ENCODE measurements at regions not wholly inside any gene's neighbourhood (a gene's known extent, or its start where the extent isn't known, plus 50 kb on each side); places are given as distances from the start of the nearest gene placed in this dataset.

GRCh38 chr5:14956423-14957046 is 85.0 kb upstream of the ANKH start:
- no peak overlapping the region for H3K27ac ChIP-seq (ENCODE audit: insufficient read depth, low read depth, low read length)
- no peak overlapping the region for H3K4me2 ChIP-seq (ENCODE audit: insufficient read depth, low read length)
- intact Hi-C loops (cut with micrococcal nuclease), result no loop called here
- H3K9me1 ChIP-seq (replicated peaks; ENCODE audit: control insufficient read depth, extremely low read depth, insufficient read depth, low read length), result no peaks in the 10 kb centered on the region
- H3K4me3 ChIP-seq (replicated peaks in 1 of 3; ENCODE audit: insufficient read depth in 1 of 3, low read depth in 1 of 3, low read length in 3 of 3), result no peak overlapping the region
- H3K27me3 ChIP-seq (ENCODE audit: control insufficient read depth in 2 of 2, insufficient read depth in 2 of 2, low read length in 2 of 2), result peaks cover 0 to 5% of the 10 kb centered on the region in 2 experiments
- H3K79me2 ChIP-seq (ENCODE audit: control insufficient read depth, insufficient read depth, low read length), result no peaks in the 10 kb centered on the region
- no peak for DNase-seq (ENCODE audit: low read depth, low spot score)
- BruUV-seq (replicated peaks), result no TSS peak
- H3K4me1 ChIP-seq (ENCODE audit: control insufficient read depth, extremely low read depth, insufficient read depth, low read length), result no peaks in the 10 kb centered on the region
- H3K9me3 ChIP-seq (replicated peaks; ENCODE audit: control insufficient read depth, insufficient read depth, low read length), result no peaks in the 10 kb centered on the region
- H4K20me1 ChIP-seq (replicated peaks; ENCODE audit: control insufficient read depth, extremely low read depth, insufficient read depth, low read length), result no peaks in the 10 kb centered on the region
- FAIRE-seq, result no peak
- ChIA-PET CTCF (interaction anchor here (2.0 kb wide), 1 partner anchor 47 kb away, joined by 9 read pairs; no protein-coding TSS in a partner anchor), POLR2A (no interaction called here)
- H3K36me3 ChIP-seq (ENCODE audit: control insufficient read depth in 2 of 2, extremely low read depth in 1 of 2, insufficient read depth in 2 of 2, low read length in 2 of 2), result no peaks in the 10 kb centered on the region
- no peak overlapping the region for H3K9ac ChIP-seq (replicated peaks; ENCODE audit: extremely low read depth, insufficient read depth, low read length)
- no peak overlapping the region for H2AFZ ChIP-seq (ENCODE audit: low read depth, low read length)
- TF ChIP-seq POLR2A (IDR thresholded peaks at IDR 0.05; ENCODE audit: low read depth, low read length), result no peak
- no peak for TF ChIP-seq JUN (IDR thresholded peaks at IDR 0.05; ENCODE audit: borderline replicate concordance, insufficient read depth, insufficient read length, low read depth)
- TF ChIP-seq POLR2AphosphoS5 (IDR thresholded peaks at IDR 0.05; ENCODE audit: insufficient read depth, low read depth, low read length), result no peak
- no peak for TF ChIP-seq EZH2 (IDR thresholded peaks at IDR 0.05; ENCODE audit: borderline replicate concordance, low read depth, low read length, severe bottlenecking)
- no peak for TF ChIP-seq CTCF (IDR thresholded peaks at IDR 0.05; ENCODE audit: extremely low read depth in 1 of 2, insufficient read depth in 1 of 2, low read depth in 1 of 2, low read length in 2 of 2)
- TF ChIP-seq FOS (IDR thresholded peaks at IDR 0.05; ENCODE audit: borderline replicate concordance, insufficient read depth, low read length), result no peak
- TF ChIP-seq, protein P1, sequence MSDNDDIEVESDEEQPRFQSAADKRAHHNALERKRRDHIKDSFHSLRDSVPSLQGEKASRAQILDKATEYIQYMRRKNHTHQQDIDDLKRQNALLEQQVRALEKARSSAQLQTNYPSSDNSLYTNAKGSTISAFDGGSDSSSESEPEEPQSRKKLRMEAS (IDR thresholded peaks at IDR 0.05; ENCODE audit: insufficient read depth, insufficient read length), result no peak
- TF ChIP-seq MYC (IDR thresholded peaks at IDR 0.05; ENCODE audit: low read depth, low read length), result no peak
- TF ChIP-seq GATA2 (IDR thresholded peaks at IDR 0.05; ENCODE audit: insufficient read depth, insufficient read length, low read depth, low read length), result no peak
- dilution Hi-C loops (cut with MboI; ENCODE audit: extremely low pct_ligation_motif_present, low sequenced_read_pairs), result no loop called here

All from endothelial cell of umbilical vein (primary cell).